ENCODE measurements at regions not wholly inside any gene's neighbourhood (a gene's known extent, or its start where the extent isn't known, plus 50 kb on each side); places are given as distances from the start of the nearest gene placed in this dataset.

DNA sequence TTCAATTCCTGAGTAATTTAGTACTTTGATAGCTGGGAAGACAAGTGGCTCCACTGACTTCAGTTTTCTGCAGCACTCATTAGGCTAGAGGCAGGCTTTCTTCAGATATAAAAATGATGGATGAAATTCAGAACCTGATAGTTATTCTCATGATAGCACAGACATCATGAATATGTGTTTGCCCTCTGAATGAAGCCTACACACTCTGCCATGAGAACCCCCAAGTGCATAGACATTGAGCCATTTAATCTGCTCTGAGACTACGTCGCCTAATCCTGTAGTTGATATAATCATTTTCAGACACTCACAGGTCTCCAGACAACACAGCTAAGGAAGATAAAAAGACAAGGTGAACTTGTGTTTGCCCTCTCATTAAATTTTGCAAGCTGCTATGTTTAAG is 566.1 kb downstream of the AMY1C start:
- TF ChIP-seq CTCF (IDR thresholded peaks at IDR 0.05; ENCODE audit: insufficient read depth, low read length) (no peak), POLR2AphosphoS5 (IDR thresholded peaks at IDR 0.05; ENCODE audit: low read depth) (no peak), GABPA (IDR thresholded peaks at IDR 0.05; ENCODE audit: low read depth) (no peak), SPI1 (IDR thresholded peaks at IDR 0.05; ENCODE audit: borderline replicate concordance, low read depth) (no peak), REST (IDR thresholded peaks at IDR 0.05; ENCODE audit: insufficient replicate concordance, low read depth) (no peak)
